ENCODE measurements at regions not wholly inside any gene's neighbourhood (a gene's known extent, or its start where the extent isn't known, plus 50 kb on each side); places are given as distances from the start of the nearest gene placed in this dataset.
"Not testable (repeated sequence)": the region's sequence is repeated elsewhere in the genome, so short reads cannot be mapped to it uniquely, and the experiment has no call there.

DNA sequence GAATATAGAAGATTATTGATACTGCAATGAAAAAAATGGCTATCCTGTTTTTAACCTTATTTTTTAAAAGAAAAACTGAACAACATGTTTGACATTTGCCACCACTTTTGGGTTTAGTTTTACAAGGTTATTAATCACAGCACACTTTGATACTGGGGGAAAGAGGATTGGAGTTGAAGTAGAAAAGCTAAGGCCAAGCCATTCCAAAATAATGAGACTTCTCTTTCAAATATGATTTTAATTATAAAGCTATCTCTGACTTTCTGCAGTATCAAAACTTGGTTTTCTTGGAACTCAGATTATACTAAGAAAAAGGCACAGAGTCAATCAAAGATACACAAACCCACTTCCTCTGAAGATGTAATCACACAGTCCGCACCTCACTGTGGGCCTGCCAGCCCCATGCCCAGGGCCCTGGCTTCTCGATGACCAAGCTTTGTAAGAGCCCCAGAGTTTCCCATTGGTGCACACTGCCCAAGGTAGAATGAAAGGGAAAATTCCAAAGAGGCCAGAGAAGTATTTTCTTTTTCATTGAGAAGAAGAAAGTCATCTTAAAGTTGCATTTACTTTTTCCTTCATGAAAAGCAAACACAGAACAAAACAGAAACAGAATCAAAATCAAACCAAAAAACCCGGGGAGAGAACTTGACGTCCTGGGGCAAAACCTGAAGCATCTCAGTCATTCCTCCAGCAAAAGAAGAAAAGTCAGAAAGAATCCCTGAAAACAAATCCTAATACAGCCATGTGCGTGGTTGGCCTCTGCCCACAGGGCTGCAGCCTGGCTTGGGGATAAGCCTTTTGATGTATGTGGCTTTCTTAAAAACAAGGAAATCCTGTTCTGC lies 187.7 kb upstream of the KLF6 start:
- peak; percentile 26 for DNase-seq

DNA sequence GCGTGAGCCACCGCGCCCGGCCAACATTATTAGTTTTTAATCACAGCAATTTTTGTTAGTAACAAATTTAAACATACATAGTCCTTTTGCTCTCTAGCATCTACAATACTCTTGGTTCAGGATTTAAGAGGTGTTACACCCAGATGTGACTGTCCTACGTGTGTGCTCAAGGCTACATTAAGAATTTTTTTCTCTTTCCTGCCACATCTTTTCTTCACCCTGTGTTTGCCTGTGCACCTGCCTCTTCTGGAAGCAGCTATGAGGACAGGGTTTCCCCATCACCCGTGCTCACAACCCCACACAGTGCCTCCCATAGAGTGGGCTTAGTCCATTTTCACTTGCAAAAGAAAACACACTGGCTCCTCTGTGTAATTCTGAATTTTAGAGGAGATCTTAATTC lies 186.7 kb upstream of the KLF6 start:
- no peak for DNase-seq

DNA sequence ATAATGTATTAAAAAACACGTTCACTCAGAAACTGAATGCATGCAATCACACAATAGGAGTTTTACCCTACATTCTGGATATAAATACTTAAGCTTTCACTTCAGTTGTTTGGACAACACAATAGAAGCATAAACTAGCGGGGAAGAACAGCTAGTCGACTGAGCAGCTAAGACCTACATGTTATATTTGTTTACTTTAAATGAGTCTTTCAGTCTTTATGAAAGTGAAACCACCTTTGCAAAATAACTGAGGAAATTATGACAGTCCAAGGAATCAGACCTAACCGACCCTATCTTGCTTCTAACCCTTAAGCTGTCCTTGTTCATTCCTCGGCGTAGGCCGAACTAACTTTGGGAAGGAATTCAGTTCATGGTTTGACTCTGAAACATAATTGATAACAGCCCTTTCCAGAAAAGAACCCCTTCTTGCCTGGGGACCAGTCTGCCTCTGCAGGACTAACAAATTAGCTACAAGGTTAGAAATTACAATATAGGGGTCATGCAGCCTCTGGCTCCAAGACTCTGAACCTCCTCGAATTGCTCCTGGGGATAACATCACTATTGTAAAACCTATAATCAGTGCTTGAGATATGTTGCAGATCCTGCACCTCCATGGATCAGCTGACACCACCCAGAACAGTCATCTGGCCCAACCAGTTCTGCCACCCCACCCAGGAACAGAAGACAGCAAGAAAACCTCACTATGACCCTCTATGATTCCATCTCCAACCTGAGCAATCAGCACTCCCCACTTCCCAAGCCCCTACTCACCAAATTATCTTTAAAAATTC lies 185.1 kb upstream of the KLF6 start:
- DNase-seq, result no peak

DNA sequence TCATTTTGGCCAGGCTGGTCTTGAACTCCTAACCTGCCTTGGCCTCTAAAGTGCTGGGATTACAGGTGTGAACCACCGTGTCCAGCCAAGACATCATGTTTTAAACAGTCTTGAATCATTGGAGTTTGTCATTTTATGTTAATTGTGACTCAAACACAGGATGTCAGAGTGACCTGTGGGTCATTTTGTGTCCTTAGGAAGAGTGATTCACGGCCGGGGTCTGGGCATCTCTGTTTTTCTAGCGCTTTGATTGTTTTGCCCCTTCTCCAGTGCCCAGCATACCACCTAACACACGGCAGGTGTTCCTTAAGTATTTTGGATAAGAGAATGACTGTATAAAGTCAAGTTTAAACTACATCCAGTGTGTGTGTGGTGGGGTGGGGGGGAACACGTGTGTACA lies 183.7 kb upstream of the KLF6 start:
- no peak for DNase-seq

DNA sequence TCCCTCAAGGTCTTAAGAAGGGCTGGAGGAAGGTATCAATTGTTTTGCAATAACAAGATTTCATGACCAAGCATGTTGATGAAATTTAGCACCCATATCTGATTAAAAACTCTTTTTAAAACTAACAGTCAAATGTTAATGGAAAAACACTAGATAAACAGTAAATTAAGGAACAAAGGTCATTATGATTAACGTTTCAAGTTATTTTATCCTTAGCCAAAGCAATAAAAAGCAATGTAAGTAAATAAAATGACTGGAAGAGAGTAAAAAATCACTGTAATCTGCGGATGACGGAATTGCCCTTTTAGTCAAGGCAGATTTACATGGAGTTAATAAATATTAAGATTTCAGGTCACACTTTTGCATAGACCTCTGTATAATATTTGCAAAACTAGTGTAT lies 179.5 kb upstream of the KLF6 start:
- no peak for DNase-seq

DNA sequence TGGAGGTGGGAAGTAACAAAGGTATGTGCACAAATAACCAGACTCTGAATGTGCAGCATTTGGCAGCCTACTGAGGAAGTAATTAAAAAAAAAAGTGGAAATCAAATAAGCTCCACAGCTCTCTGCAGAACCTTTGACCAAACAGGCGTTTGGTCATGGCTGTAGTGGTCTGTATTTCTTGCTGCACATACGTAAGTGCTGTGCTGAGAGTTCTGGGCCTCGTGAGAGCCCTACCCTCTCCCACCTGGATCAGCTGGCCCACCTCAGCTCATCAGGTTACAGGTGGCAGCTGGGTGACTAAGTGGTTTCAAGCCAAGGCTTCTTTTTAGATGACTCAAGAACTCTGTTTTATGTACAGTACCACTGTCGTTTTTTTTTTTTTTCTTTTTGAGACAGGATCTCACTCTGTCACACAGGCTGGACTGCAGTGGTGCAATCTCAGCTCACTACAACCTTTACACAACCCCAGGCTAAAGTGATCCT lies 178.2 kb upstream of the KLF6 start:
- no peak for DNase-seq

DNA sequence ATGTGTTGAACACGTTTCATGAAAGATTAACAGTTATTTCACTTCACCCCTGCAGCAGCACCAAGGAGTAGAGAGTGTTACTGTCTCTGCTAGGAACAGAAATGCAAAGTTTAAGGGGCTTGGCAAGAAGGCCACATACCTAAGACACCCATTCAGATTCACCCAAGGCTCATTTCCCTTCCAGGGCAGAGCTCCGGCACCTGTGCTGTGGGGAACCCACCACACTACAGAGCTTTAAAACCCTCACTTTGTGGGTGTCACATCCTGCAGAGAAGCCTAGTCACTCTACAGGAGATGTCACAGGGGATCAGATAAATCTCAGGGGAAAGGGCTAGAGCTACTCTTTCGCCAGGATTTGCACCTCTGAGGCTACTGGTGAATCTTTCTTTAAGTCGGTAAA lies 176.1 kb upstream of the KLF6 start:
- peak; percentile 69 for DNase-seq

DNA sequence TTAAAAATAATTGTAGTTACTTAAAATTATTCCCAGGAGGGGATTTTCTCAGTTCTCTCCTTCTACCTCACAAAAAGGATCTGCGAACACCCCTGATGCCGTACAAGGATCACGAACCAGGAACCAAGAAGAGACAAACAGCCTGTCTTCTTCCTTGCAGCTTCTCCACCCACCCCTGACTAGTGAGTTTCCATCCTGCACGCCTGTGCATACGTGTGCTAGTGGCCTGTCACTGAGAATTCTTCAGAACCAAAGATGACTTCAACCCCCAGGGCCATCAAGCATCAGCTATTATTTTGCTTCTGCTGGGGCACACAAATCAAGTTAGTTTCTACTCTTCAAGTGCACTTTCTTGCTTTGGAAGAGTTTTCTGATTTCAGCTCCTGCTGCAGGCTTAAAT lies 175.5 kb upstream of the KLF6 start:
- no peak for DNase-seq

DNA sequence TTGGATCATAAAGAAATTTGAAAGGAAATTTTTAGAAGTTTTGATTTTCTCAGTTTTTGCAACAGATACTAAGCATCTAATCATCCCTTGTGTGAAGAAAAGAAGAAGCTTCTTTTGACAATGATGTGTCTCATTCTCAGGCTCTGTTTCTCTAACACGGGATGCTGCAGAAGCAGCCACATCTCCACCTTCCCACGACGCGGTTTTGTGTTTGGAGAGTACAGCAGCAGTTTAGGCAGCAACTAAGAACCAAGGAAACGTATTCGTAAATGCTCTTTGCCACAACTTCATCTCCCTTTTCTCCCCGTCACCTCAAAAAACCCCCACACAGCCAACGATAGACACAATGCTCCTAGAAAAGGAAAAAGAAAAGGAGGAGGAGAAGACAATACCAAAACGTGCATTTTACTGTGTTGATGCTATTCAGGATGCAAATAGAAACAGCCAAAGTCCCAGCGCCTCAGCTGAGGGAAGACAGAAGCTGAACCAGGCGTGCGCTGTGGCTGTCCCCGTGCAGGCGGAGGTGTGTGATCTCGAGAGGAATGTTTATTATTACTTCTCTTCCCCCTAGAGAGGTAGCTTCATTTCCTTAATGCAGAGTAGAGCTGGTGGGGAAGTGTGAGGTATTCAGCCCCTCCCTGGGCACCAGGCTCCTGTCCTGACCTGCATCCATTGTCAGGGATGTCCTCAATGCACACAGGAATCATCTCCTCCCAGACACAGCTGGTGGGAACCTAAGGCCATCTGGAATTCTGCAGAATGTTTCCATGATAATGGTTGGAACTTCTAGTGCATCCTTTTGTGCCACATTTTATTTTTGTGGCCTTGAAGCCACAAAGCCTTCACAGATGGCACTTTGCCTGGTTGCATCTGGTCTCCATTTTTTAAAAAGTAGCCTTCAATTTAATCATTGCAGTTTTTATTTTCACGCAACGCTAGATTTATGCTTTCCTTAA lies 174.6 kb upstream of the KLF6 start:
- DNase-seq, result no peak

DNA sequence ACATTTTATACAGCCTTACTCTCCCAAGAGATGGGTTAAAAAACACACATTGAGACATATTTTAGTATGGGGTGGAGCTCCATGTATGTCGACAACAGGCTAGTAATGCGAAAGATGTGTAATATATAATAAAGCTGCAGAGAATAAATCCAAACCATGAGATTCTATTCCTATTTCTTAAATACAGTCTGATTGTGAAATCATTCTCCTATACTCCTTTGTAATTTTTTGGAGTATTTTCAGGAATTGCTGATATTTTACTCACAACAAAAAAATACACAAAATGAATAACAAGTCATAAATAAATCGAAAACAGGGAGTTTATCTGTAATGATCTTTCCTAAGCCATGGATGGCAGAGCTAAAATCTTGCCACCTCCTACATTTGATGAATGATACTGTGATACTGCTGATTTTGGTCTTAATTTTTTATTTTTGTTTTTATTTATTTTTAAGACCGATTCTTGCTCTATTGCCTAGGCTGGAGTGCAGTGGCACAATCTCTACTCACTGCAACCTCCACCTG lies 173.5 kb upstream of the KLF6 start:
- DNase-seq, result no peak

DNA sequence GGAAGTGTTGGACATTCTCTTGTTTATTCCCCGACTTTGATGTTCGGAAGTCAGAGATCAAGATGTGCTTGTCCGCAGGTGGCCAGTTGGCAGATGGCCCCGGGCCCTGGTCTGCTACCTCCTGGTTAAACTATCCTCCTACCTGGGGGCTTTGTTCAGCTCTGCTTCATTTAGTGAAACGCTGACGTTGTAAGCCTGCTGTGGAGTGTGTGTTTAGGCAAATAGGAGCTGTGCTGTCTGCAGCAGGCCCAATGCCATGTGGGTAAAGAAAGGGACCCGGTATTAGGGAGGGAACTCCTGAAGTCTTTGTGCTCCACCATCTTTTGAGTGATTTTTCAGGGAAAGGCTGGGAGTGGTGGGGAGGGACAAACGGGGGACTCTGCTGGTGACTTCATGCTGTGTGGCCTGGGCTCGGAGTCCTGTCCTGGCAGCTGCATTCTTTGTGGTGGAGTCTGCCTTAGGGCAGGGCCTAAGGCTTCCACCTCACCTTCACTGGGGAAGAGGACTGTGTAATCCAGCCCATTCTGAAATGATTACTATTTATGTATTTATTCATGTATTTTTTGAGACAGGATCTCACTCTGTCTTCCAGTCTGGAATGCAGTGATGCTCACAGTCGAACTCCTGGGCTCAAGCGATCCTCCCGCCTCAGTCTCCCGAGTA lies 171.1 kb upstream of the KLF6 start:
- no peak for DNase-seq

DNA sequence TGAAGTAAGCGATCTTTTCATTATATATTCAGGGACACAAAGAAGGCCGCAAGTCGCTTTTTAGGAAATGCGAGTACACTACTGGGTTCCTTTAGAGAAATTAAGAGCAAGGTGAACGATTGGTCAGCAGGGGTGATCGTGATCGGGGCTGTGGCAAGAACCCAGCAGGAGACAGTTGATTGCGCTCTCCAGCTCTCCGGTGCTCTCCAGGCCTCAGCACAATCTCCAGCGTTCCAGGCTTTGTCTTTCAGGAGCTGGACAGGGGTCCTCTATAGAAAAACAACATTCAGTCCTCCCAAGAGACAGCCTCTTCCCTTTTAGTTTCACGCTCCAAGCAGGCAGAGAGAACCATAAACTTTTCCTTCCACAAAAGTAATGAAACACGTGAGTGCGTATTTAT lies 170.5 kb upstream of the KLF6 start:
- no peak for DNase-seq

DNA sequence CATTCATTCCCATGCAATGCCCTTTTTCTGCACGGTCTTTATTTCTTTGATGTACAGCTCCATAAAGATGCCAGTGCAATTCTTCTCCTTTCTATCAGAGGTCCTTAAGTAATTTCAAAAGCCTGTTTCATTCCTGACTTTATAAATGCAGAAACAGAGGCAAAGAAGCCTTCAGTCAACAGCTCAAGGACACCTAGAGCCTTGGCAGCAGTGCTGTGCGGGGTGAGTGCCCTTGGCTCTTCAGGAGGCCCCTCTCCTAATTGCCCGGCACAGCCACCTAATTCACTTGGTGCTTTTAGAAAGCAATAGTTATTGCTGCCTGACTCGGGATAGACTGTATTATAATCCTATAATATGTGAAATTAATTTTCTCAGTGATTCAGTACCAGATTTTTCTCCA lies 169.6 kb upstream of the KLF6 start:
- no peak for DNase-seq

DNA sequence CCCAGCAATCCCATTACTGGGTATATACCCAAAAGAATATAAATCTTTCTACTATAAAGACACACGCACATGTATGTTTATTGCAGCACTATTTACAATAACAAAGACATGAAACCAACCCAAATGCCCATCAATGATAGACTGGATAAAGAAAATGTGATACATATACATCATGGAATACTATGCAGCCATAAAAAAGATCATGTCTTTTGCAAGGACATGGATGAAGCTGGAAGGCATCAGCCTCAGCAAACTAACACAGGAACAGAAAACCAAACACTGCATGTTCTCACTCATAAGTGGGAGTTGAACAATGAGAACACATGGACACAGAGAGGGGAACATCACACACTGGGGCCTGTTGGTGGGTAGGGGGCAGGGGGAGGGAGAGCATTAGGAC lies 169.0 kb upstream of the KLF6 start:
- DNase-seq, result not testable (repeated sequence)

DNA sequence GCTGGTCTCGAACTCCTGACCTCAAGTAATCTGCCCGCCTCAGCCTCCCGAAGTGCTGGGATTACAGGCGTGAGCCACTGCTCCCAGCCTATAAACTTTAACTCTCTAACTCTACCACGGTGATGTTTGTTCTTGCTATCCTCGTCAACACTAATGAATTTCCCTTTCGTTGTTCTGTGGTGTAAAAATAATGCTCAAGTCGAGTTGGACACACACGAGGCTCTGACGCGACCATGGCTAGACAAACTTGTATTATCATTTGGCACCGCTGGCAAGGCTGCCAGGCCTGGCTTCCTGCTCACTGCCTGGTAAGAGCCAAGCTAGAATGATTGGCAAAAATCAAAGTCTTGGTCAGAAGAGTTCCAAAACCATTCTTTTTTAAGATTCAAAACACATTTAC lies 167.0 kb upstream of the KLF6 start:
- DNase-seq, result no peak

DNA sequence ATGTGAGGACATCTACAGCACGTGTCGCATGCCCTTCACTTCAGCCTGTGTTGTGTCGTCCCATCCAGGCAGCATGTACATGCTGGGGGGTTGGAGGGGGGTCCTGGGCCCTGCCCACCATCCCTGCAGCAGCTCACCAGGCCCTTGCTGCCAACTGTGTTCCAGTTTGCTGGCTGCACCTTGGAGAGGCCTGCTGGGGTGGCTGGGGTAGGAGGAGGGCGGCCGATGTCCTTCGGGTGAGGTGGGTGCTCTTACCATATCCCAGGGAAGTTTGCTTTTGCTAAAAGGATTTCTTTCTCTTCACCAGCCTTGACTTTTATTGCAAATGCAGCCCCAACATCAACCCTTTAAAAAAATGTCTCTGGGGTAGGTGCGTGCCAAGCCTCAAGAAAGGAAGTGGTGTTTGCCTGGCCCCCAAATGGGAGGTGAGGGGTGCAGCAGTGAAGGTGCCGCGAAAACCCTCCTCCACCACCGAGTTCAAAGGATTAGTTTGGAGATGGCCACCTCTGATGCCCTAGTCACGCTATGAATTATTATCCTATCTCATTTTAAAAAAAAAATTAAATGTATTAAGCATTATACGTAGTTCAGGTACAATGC lies 165.8 kb upstream of the KLF6 start:
- peak; percentile 49 for DNase-seq

DNA sequence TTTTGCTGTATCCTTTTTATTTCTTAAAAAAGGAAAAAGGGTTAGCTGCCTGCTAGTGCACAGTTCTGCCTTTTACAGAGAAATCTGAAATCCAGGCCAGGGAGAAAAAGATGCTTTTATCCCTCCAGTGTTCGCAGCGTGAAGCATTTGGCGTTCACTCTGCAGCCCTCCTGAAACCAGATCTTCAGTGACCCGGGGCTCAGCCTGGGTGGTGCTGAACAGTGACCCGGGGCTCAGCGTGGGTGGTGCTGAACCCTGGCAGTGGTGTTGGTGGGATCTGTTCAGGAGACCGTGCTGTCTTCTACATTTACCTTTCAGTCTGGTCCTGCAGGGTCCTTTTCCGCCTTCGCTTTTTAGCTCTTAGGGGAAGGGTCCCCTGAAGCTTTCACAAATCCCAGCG lies 164.7 kb upstream of the KLF6 start:
- no peak for DNase-seq

DNA sequence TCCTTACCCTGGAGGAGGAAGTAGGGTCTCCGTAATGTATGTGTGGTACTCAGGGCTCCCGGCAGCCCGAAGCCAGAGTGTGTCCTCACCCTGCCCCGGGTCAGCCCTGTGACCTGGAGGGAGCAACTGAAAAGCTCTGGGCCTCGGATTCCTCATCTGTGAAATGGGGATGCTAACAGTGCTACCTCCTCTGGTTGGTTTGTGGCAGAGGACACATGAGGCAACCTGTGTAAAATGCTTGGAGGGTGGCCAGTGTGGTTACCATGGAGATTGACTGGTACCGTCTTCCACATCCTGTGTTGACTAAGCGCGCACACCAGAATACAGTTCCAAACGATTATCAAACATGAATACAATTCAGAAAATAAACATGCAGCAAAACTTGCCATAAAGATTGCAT lies 163.8 kb upstream of the KLF6 start:
- peak; percentile 85 for DNase-seq

DNA sequence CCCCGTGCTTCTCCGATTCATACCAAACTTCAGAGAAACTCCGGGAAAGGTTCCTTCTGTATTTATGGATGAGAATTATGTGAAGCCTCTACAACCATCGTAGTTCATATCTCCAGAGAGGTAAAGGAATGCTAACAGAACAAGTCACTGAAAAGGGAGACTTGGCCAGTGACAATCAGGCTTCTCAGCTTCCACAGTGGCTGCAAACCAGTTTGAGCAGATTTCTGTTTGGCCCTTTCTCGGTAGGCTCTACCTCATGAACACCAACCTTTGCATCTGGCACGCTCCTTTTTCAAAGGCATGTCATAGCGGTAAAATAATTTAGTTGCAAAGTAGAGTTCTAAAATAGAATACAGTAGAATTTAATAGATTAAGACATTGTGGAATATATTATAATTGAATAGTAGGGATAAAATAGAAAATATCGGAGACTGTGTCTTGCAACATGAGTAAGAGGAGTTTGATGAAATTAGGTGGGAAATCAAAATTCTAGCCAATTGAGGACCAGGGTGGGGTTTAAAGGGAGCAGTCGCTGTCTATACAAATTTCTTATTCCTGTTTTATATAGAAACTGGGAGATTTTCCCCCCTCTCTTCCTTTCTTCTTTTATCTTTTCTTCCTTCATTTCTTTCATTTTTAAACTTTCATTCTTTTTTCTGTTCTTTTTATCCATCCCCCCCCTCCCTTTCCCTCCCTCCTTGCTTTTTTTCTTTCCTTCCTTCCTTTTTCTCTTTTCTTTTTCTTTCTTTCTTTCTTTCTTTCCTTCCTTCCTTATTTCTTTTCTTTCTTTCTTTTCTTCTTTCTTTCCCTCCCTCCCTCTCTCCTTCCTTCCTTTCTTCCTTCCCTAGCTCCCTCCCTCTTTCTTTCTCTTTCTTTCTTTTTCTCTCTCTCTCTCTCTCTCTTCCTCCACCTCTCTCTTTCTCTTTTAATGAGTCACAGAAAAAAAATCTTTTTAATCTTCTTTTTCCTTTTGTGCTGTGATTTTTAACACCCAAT lies 161.5 kb upstream of the KLF6 start:
- DNase-seq, result no peak

DNA sequence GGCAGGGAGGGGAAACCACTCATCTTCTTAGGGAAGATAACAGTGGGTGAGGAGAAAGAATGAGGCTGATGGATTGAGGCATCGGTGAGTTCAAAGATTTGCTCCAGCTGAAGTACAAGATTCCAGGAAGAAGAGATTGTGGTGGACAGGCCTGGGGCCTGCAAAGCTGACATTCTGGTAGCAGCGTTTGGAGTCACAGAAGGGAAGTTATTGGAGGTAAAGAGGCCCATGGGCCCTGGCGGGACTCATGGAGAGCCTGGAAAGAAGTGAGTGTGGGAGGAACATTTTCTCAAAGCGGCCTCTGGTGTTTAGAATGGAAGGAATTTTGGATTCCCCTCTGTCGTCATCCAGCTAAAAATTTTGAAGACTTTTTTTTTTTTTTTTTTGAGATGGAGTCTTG lies 160.0 kb upstream of the KLF6 start:
- no peak for DNase-seq
